Spinal cord (tissue), 9 donors: ENCODE measurements at regions not wholly inside any gene's neighbourhood (a gene's known extent, or its start where the extent isn't known, plus 50 kb on each side); places are given as distances from the start of the nearest gene placed in this dataset.

ENCODE experiments used
- DNase-seq, 6 donors: peaks; one replicate each; pipeline versions ENCODE4 v3.0.0 to v3.0.0-alpha.2; 2013 to 2015; ENCODE audit warnings: low spot score in 6 of 6, low read depth in 4 of 6
- H3K27ac ChIP-seq: one replicate; pipeline ENCODE4 v1.5.1; 2013; ENCODE audit warnings: low read depth, low read length, control low read depth
- H3K27me3 ChIP-seq: one replicate; pipeline ENCODE4 v1.6.1; 2013; ENCODE audit warnings: low read length; ENCODE audit not compliant: control insufficient read depth, insufficient read depth
- H3K36me3 ChIP-seq: one replicate; pipeline ENCODE4 v1.6.1; 2013; ENCODE audit warnings: low read length; ENCODE audit not compliant: control insufficient read depth, insufficient read depth
- H3K4me1 ChIP-seq: one replicate; pipeline ENCODE4 v1.6.1; 2013; ENCODE audit warnings: low read length; ENCODE audit not compliant: control insufficient read depth, insufficient read depth
- H3K4me3 ChIP-seq: one replicate; pipeline ENCODE4 v1.5.1; 2013; ENCODE audit warnings: low read depth, low read length, control low read depth
- H3K9me3 ChIP-seq: one replicate; pipeline ENCODE4 v1.6.1; 2013; ENCODE audit warnings: low read length; ENCODE audit not compliant: control insufficient read depth, insufficient read depth
- WGBS: methylation state at CpG from one replicate; pipeline ENCODE4 v1.1.5; 2013; ENCODE audit warnings: missing lambda C conversion rate; ENCODE audit not compliant: insufficient coverage; 5-methylcytosine and 5-hydroxymethylcytosine counted together
- donor health status: healthy.

DNA sequence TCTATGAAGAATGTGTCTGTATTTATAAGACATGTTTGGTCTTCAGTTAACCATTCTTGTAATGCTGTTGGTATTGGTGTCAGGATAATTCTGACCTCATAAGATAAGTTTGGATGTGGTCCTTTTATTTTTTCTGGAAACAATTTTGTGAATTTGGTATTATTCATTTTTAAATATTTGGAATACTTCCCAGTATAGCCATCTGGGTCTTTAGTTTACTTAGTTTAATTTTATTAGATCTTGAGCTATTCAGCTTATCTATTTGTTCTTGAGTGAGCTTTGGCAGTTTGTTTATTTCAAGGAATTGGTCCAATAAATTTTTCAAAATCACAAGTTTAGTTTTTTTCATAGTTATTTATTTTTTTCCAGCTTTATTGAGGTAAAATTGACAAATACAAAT is 335.4 kb upstream of the PCDH20 start:
- H3K27me3 ChIP-seq: no peaks in the 10 kb centered on the region
- H3K4me3 ChIP-seq: no peak overlapping the region
- H3K9me3 ChIP-seq: peaks cover under 1% of the 10 kb centered on the region
- no peaks in the 10 kb centered on the region for H3K4me1 ChIP-seq
- H3K27ac ChIP-seq: no peak overlapping the region
- no peak for DNase-seq
- no peaks in the 10 kb centered on the region for H3K36me3 ChIP-seq

DNA sequence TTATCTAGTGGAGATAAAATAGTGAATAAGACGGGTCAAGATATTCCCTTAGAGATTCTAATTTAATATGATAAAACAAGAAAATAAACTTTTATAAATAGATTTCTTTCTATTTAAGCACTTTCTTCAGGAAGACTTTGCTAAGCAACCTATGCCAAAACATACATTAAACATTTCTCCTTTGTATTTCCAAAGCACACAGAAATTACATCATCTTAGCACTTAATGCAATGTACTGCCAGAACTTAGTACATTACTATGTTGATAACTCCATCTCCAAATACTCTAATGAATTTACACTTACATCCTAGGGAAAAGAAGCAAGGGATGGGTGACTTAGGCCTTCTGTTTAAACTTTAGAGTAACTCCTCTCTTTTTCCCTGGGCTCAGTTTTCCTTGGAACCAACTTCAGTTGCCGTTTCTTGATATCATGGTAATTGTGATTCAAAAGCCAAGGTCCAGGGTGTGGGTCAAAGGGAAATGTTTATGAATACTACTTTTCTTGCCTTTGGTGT is 322.6 kb upstream of the PCDH20 start:
- H3K36me3 ChIP-seq: no peaks in the 10 kb centered on the region
- peak in 1 of 6 donors; percentile 3 for DNase-seq
- WGBS: no CpG with 5 or more reads among the region's 2 CpGs
- H3K4me3 ChIP-seq: no peak overlapping the region
- no peaks in the 10 kb centered on the region for H3K9me3 ChIP-seq
- H3K27ac ChIP-seq: no peak overlapping the region
- no peaks in the 10 kb centered on the region for H3K27me3 ChIP-seq
- H3K4me1 ChIP-seq: no peaks in the 10 kb centered on the region

DNA sequence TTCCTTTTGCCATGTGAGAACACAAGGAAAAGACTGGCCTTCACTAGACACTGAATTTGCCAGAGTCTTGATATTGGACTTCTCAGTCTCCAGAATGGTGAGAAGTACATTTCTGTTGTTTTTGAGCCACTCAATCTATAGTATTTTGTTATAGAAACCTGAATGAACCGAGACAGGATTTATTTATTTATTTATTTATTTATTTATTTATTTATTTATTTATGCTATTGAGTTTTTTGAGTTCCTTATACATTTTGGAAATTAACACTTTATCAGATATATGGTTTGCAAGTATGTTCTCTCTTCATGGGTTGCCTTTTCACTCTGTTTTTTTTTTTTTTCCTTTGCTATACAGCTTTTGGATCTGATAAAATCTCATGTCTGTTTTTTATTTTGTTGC is 319.0 kb upstream of the PCDH20 start:
- no peaks in the 10 kb centered on the region for H3K4me1 ChIP-seq
- H3K4me3 ChIP-seq: no peak overlapping the region
- H3K36me3 ChIP-seq: no peaks in the 10 kb centered on the region
- H3K9me3 ChIP-seq: no peaks in the 10 kb centered on the region
- no CpG with 5 or more reads among the region's 1 CpG for WGBS
- H3K27me3 ChIP-seq: no peaks in the 10 kb centered on the region
- no peak for DNase-seq
- no peak overlapping the region for H3K27ac ChIP-seq

DNA sequence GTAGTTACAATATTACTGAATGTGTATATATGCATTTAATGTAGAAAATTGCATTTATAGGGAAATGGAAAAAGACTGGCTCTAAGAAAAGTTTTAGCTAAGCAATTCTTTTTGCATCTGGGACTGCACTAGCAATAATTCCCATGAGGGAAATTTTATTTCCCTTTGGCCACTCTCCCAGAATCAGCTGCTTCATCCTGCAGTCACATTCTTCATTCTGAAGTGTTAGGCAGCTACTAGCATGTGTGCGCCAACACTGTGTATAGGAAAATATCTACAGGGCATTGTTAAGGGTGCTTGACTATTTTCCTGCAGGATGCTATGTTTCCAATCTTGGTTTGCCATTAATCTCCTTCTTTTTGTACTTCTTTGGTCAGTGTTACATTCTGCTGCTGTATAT is 312.8 kb upstream of the PCDH20 start:
- no CpG with 5 or more reads among the region's 1 CpG for WGBS
- no peaks in the 10 kb centered on the region for H3K4me1 ChIP-seq
- no peaks in the 10 kb centered on the region for H3K9me3 ChIP-seq
- no peak overlapping the region for H3K4me3 ChIP-seq
- DNase-seq: peak in 5 of 6 donors; percentile 1 to 78 (median 14)
- no peak overlapping the region for H3K27ac ChIP-seq
- H3K27me3 ChIP-seq: no peaks in the 10 kb centered on the region
- no peaks in the 10 kb centered on the region for H3K36me3 ChIP-seq

DNA sequence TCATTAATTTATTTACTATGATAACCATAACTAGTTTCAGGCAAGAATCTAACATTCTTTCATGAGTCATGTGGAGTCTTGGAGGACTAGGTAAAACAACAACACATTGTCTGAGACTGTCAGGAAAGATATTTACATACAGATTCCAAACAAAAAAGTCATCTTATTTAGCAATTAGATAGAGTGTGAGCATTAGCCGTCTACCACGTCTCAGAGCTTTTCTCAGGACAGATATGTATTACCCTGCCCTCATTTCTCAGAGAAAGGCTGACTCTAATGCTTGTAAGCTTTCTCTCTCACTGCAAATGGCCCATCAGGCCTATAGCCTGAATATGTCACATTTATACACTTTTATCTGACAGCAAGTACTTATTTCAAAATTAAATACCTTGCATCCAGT is 312.1 kb upstream of the PCDH20 start:
- no CpG with 5 or more reads among the region's 2 CpGs for WGBS
- Histone ChIP-seq H3K27me3 (no peaks in the 10 kb centered on the region), H3K27ac (no peak overlapping the region), H3K9me3 (no peaks in the 10 kb centered on the region), H3K4me3 (no peak overlapping the region), H3K36me3 (no peaks in the 10 kb centered on the region), H3K4me1 (no peaks in the 10 kb centered on the region)
- DNase-seq: peak in 2 of 6 donors; percentile 3 to 53

DNA sequence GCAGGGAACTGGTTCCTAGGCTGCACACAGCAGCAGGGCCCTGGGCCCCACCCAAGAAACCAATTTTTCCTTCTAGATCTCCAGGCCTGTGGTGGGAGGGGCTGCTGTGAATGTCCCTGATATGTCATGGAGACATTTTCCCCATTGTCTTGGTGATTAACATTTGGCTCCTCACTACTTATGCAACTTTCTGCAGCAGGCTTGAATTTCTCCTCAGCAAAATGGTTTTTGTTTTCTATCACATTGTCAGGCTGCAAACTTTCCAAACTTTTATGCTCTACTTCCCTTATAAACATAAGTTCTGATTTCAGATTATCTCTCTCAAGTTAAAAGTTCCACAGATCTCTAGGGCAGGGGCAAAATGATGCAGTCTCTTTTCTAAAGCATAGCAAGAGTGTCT is 310.2 kb upstream of the PCDH20 start:
- Histone ChIP-seq H3K4me3 (no peak overlapping the region), H3K36me3 (no peaks in the 10 kb centered on the region), H3K27me3 (no peaks in the 10 kb centered on the region), H3K4me1 (no peaks in the 10 kb centered on the region), H3K9me3 (no peaks in the 10 kb centered on the region), H3K27ac (no peak overlapping the region)
- no peak for DNase-seq

DNA sequence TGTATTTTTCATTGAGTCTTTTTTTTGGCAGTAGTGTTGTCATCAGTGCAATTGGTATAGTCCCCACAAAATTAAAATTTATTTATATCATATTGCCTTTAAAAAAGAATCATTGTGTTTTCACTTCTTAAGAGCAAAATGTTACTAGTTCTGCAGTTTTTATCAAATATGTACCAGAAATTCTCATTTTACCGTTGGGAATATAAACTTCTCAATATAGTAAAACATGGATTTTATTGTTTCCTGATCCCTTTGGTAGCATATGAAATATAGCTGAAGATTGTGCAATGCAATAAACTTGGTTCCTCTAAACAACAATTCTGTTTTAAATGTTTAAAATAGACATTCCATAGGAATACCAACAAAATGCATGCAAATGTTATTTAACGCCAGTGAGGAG is 306.5 kb upstream of the PCDH20 start:
- no CpG with 5 or more reads among the region's 2 CpGs for WGBS
- Histone ChIP-seq H3K4me3 (no peak overlapping the region), H3K4me1 (no peaks in the 10 kb centered on the region), H3K27me3 (no peaks in the 10 kb centered on the region), H3K9me3 (no peaks in the 10 kb centered on the region), H3K27ac (no peak overlapping the region), H3K36me3 (no peaks in the 10 kb centered on the region)
- DNase-seq: no peak

DNA sequence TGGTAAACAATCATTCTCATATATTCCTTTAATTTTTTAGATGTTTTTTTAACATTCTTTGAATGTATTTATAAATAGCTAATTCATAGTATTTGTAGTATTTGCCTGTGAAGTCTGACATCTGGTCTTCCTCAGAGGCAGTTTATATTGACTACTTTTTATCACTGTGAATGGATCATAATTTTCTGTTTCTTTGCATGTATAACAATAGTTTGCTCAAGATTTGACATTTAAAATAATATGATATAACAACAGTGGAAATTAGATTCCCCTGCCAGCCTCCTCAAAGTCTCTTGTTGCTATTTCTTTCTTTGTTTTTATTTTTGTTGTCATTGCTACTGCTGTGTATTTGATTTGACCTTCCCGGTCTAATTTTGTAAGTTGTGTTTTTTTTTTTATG is 297.0 kb upstream of the PCDH20 start:
- H3K27ac ChIP-seq: no peak overlapping the region
- no peaks in the 10 kb centered on the region for H3K27me3 ChIP-seq
- no CpG with 5 or more reads among the region's 1 CpG for WGBS
- no peaks in the 10 kb centered on the region for H3K4me1 ChIP-seq
- DNase-seq: no peak
- no peak overlapping the region for H3K4me3 ChIP-seq
- H3K9me3 ChIP-seq: no peaks in the 10 kb centered on the region
- H3K36me3 ChIP-seq: no peaks in the 10 kb centered on the region

DNA sequence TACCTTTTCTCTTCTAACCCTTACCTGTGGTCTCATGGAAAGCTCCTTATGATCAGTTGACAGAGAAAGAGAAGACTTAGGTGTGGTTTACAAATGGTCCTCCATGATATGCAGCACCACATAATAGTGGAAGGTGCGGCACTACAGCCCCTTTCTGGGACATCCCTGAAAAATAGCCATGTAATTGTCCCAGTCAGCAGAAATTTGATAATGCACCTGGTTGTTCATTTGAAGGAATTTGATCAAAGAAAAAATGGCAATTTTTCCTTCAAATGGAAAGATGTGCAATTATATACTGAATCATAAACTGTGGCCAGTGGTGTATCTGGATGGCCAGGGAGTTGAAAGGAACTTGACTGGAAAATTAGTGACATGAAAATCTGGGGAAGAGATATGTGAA is 293.6 kb upstream of the PCDH20 start:
- no peak for DNase-seq
- no peaks in the 10 kb centered on the region for H3K36me3 ChIP-seq
- H3K9me3 ChIP-seq: peaks cover 2% of the 10 kb centered on the region
- no peak overlapping the region for H3K27ac ChIP-seq
- H3K4me3 ChIP-seq: no peak overlapping the region
- H3K27me3 ChIP-seq: no peaks in the 10 kb centered on the region
- no peaks in the 10 kb centered on the region for H3K4me1 ChIP-seq
- 100% methylated on average over 1 of the region's 1 CpG for WGBS

DNA sequence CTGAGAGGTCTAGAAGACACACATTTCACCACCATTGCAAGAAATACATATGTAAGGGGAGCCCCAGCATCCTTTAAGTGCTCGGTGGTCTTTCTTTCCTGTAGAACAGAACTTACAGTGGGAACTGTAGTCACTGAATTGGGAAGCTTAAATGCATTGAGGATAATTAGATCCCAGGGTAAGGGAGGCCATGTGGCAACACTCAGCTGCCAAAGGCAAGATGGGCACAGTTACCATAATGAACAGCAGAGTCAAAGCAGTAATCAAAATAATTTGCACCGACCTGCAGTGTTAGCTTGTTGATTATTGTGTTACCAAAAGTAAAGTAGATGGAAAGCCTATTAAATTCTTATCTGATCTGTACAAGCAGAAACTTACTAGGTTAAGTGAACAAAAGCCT is 291.2 kb upstream of the PCDH20 start:
- H3K4me1 ChIP-seq: no peaks in the 10 kb centered on the region
- no peaks in the 10 kb centered on the region for H3K27me3 ChIP-seq
- peaks cover 2% of the 10 kb centered on the region for H3K9me3 ChIP-seq
- no peak for DNase-seq
- H3K27ac ChIP-seq: no peak overlapping the region
- no peaks in the 10 kb centered on the region for H3K36me3 ChIP-seq
- no peak overlapping the region for H3K4me3 ChIP-seq
- no CpG with 5 or more reads among the region's 2 CpGs for WGBS
